ENCODE measurements at regions not wholly inside any gene's neighbourhood (a gene's known extent, or its start where the extent isn't known, plus 50 kb on each side); places are given as distances from the start of the nearest gene placed in this dataset.

DNA sequence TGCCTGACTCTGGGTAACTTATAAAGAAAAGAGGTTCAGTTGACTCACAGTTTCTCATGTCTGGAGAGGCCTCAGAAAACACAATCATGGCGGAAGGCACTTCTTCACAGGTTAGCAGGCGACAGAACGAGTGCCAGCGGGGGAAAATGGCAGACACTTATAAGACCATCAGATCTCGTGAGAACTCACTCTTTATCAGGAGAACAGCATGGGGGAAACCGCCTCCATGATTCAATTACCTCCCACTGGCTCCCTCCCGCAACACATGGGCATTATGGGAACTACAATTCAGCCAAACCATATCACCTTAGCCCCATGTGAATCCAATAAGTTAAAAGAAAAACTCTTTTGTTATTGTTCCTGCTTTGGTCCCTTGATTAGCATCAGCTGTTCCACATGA, 725.2 kb downstream of the LRRIQ3 start:
- no peaks in the 10 kb centered on the region; the same call in 2 of the 3 replicates for H3K36me3 Mint-ChIP-seq (ENCODE audit: low read depth)
- ATAC-seq = no peak

More for the DNA sequence above, 725.2 kb downstream of the LRRIQ3 start:
- H3F3A ChIP-seq (replicated peaks; ENCODE audit: low read depth) = no peaks in the 10 kb centered on the region
- TF ChIP-seq POLR2AphosphoS5 (IDR thresholded peaks at IDR 0.05; ENCODE audit: low read depth) (no peak), CTCF (conservative IDR thresholded peaks at IDR 0.05; ENCODE audit: low read depth in 2 of 2) (peak; percentile 9 to 31; a peak in 1 of 4 replicates), ZNF462 (CRISPR knock-in tag; IDR thresholded peaks at IDR 0.05) (no peak), CREB1 (CRISPR knock-in tag; IDR thresholded peaks at IDR 0.05; ENCODE audit: low read depth) (no peak)
- TF ChIP-seq, protein P1, sequence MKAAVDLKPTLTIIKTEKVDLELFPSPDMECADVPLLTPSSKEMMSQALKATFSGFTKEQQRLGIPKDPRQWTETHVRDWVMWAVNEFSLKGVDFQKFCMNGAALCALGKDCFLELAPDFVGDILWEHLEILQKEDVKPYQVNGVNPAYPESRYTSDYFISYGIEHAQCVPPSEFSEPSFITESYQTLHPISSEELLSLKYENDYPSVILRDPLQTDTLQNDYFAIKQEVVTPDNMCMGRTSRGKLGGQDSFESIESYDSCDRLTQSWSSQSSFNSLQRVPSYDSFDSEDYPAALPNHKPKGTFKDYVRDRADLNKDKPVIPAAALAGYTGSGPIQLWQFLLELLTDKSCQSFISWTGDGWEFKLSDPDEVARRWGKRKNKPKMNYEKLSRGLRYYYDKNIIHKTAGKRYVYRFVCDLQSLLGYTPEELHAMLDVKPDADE (IDR thresholded peaks at IDR 0.05) = no peak
- TF ChIP-seq, protein P2, sequence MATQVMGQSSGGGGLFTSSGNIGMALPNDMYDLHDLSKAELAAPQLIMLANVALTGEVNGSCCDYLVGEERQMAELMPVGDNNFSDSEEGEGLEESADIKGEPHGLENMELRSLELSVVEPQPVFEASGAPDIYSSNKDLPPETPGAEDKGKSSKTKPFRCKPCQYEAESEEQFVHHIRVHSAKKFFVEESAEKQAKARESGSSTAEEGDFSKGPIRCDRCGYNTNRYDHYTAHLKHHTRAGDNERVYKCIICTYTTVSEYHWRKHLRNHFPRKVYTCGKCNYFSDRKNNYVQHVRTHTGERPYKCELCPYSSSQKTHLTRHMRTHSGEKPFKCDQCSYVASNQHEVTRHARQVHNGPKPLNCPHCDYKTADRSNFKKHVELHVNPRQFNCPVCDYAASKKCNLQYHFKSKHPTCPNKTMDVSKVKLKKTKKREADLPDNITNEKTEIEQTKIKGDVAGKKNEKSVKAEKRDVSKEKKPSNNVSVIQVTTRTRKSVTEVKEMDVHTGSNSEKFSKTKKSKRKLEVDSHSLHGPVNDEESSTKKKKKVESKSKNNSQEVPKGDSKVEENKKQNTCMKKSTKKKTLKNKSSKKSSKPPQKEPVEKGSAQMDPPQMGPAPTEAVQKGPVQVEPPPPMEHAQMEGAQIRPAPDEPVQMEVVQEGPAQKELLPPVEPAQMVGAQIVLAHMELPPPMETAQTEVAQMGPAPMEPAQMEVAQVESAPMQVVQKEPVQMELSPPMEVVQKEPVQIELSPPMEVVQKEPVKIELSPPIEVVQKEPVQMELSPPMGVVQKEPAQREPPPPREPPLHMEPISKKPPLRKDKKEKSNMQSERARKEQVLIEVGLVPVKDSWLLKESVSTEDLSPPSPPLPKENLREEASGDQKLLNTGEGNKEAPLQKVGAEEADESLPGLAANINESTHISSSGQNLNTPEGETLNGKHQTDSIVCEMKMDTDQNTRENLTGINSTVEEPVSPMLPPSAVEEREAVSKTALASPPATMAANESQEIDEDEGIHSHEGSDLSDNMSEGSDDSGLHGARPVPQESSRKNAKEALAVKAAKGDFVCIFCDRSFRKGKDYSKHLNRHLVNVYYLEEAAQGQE (IDR thresholded peaks at IDR 0.05; ENCODE audit: unreplicated experiment) = no peak
- no peak overlapping the region for H3K27ac ChIP-seq (ENCODE audit: low read depth)
- no peak overlapping the region; the same call in 1 of the 2 replicates for H2AFZ ChIP-seq
- no peaks in the 10 kb centered on the region for H3K27me3 Mint-ChIP-seq (ENCODE audit: insufficient read depth, low read depth, poor library complexity)
- H3K4me3 Mint-ChIP-seq = no peak overlapping the region
- no peaks in the 10 kb centered on the region for H4K20me1 ChIP-seq (replicated peaks; ENCODE audit: insufficient read depth)
- peak overlapping the region; percentile 57; the same call in 1 of the 2 replicates for H3K27ac Mint-ChIP-seq
- no peaks in the 10 kb centered on the region for H3K4me1 Mint-ChIP-seq
- peaks cover 6% of the 10 kb centered on the region; the same call in 1 of the 2 replicates for H3K9me2 ChIP-seq (ENCODE audit: insufficient read depth)
- no peaks in the 10 kb centered on the region; the same call in 2 of the 3 replicates for H3K9me3 Mint-ChIP-seq
- H3K27me3 ChIP-seq (ENCODE audit: insufficient read depth) = no peaks in the 10 kb centered on the region
- no peak overlapping the region for H3K4me2 ChIP-seq
- H3K4me3 ChIP-seq = no peak overlapping the region
- H3K4me1 ChIP-seq (ENCODE audit: insufficient read depth) = no peaks in the 10 kb centered on the region
- H3K79me2 ChIP-seq (replicated peaks; ENCODE audit: insufficient read depth) = no peaks in the 10 kb centered on the region
- no peaks in the 10 kb centered on the region for H3K36me3 ChIP-seq (ENCODE audit: insufficient read depth)
- DNase-seq (ENCODE audit: low spot score) = peak; percentile 35

All from GM23338 (cell line).